HL-60 (cell line): ENCODE measurements at regions not wholly inside any gene's neighbourhood (a gene's known extent, or its start where the extent isn't known, plus 50 kb on each side); places are given as distances from the start of the nearest gene placed in this dataset.

ENCODE experiments used
- DNase-seq, 2 experiments: peaks; one replicate each; pipeline ENCODE4 v3.0.0-alpha.2; 2010 to 2020; ENCODE audit warnings: low read depth in 1 of 2, low spot score in 1 of 2
- H3K27ac ChIP-seq: fragments of 250-450 bp; sonication (Bioruptor Pico); replicated peaks from 2 replicates; pipeline ENCODE4 v1.5.1; 2020; ENCODE audit warnings: mild to moderate bottlenecking, moderate library complexity
- H3K27me3 ChIP-seq: fragments of 250-450 bp; sonication (Bioruptor Pico); 2 replicates; pipeline ENCODE4 v1.5.1; 2021; ENCODE audit warnings: mild to moderate bottlenecking, moderate library complexity; ENCODE audit not compliant: insufficient read depth, poor library complexity, severe bottlenecking
- H3K4me3 ChIP-seq: replicated peaks from 2 replicates; pipeline ENCODE4 v1.5.1; 2011; ENCODE audit warnings: mild to moderate bottlenecking, control low read depth, low read length; ENCODE audit not compliant: insufficient read depth
- GABPA ChIP-seq: IDR thresholded peaks from 2 replicates; pipeline ENCODE4 v1.6.1; 2012; ENCODE audit warnings: low read depth
- POLR2AphosphoS5 ChIP-seq: IDR thresholded peaks from 2 replicates; pipeline ENCODE4 v1.6.1; 2012; ENCODE audit warnings: low read depth
- REST ChIP-seq: IDR thresholded peaks from 2 replicates; pipeline ENCODE4 v1.6.1; 2012; ENCODE audit warnings: low read depth; ENCODE audit not compliant: insufficient replicate concordance
- SPI1 ChIP-seq: IDR thresholded peaks from 2 replicates; pipeline ENCODE4 v1.6.1; 2012; ENCODE audit warnings: low read depth, mild to moderate bottlenecking, borderline replicate concordance
- TF ChIP-seq, protein P1 (sequence below): IDR thresholded peaks from one replicate; pipeline ENCODE4 v1.5.1; 2011; ENCODE audit warnings: low read length, control low read depth, inconsistent platforms; ENCODE audit not compliant: insufficient read depth

GRCh38 chr13:30110301-30111070, 196.9 kb downstream of the KATNAL1 start:
- TF ChIP-seq REST (no peak), GABPA (no peak), SPI1 (no peak), POLR2AphosphoS5 (no peak)
- TF ChIP-seq, protein P1, sequence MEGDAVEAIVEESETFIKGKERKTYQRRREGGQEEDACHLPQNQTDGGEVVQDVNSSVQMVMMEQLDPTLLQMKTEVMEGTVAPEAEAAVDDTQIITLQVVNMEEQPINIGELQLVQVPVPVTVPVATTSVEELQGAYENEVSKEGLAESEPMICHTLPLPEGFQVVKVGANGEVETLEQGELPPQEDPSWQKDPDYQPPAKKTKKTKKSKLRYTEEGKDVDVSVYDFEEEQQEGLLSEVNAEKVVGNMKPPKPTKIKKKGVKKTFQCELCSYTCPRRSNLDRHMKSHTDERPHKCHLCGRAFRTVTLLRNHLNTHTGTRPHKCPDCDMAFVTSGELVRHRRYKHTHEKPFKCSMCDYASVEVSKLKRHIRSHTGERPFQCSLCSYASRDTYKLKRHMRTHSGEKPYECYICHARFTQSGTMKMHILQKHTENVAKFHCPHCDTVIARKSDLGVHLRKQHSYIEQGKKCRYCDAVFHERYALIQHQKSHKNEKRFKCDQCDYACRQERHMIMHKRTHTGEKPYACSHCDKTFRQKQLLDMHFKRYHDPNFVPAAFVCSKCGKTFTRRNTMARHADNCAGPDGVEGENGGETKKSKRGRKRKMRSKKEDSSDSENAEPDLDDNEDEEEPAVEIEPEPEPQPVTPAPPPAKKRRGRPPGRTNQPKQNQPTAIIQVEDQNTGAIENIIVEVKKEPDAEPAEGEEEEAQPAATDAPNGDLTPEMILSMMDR = no peak
- no peak overlapping the region for H3K27ac ChIP-seq
- no peak for DNase-seq
- no peaks in the 10 kb centered on the region for H3K27me3 ChIP-seq
- no peak overlapping the region for H3K4me3 ChIP-seq

DNA sequence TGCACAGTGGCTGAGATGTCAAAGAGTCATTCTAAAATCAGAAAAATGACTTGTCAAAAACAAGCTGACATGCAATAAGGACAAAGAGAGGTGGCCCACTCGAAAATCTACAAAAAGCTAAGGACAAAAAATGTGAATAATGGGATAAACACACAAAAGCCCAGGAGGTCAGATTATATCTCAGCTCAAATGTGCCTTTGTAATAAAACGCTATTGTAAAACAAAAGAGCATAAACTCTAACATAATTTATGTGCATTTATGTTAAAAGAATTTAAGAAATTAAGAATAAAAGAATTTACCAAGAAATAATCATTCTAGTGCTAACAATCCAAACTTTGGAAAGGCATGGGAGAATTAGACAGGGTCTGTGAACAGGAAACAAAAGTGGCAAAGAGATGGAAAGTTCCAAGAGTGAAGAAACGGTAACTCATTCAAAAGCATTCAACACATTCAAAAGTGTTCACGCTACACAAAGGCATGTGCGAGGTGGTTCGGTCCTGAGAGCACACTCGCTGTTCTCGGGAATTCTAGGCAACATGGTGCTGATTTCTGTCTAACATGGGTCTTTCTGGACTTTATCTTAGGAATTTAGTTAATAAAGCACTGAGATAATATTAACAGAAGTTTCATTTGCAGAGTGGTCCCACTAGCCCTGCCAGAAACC, 197.7 kb downstream of the KATNAL1 start:
- H3K27me3 ChIP-seq = no peaks in the 10 kb centered on the region
- TF ChIP-seq, protein P1 = no peak
- TF ChIP-seq GABPA = no peak
- TF ChIP-seq POLR2AphosphoS5 = no peak
- no peak for TF ChIP-seq SPI1
- TF ChIP-seq REST = no peak
- H3K4me3 ChIP-seq = no peak overlapping the region
- H3K27ac ChIP-seq = no peak overlapping the region
- no peak for DNase-seq

DNA sequence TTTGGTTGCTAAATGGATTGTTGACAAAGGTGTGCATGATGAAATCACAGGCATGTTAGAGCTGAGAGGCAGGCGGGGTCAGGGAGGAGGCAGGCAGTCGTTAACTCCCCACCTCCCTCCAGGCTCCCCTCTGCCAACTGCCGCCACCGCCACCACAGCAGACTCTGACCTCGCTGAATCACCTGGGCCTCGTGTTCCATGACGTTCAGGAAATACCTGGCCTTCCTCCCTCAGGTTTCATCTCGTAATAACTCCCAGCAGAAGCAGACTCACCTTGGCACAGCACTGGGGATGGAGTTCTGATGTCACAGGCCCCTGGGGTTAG, 198.5 kb downstream of the KATNAL1 start:
- DNase-seq = no peak
- Histone ChIP-seq H3K4me3 (no peak overlapping the region), H3K27me3 (no peaks in the 10 kb centered on the region), H3K27ac (no peak overlapping the region)
- TF ChIP-seq SPI1 = no peak
- TF ChIP-seq, protein P1 = no peak
- no peak for TF ChIP-seq REST
- no peak for TF ChIP-seq POLR2AphosphoS5
- TF ChIP-seq GABPA = no peak
